B cell (primary cell): ENCODE measurements at regions not wholly inside any gene's neighbourhood (a gene's known extent, or its start where the extent isn't known, plus 50 kb on each side); places are given as distances from the start of the nearest gene placed in this dataset.

ENCODE experiments used
- EZH2 ChIP-seq: IDR thresholded peaks from 2 replicates; pipeline ENCODE4 v1.6.1; 2012; ENCODE audit warnings: borderline replicate concordance, low read depth, mild to moderate bottlenecking, moderate library complexity, low read length; ENCODE audit not compliant: insufficient read depth, poor library complexity, severe bottlenecking
- TF ChIP-seq, protein P1 (sequence below): fragments of 200-600 bp; IDR thresholded peaks from one replicate; pipeline ENCODE4 v1.8.0; 2022; ENCODE audit warnings: antibody characterized with exemption, mild to moderate bottlenecking

DNA sequence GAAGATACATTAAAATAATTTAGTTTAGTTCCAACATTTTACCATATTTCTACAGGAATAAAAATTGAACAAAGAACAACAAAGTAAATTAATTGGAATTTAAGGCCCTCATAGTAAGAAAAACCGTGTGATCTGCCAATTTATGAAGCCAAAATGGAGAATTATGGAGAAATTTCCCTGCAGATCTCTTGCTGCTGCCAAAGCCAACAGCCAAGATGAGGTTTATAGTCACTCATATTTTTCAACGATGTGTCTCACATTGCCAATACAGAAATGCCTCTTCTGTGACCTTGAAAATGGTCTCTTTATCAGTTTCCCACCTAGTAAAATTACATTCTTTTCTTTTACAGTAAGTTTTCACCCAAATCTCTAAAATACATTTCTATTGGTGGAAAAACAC is 317.2 kb upstream of the FIGN start:
- TF ChIP-seq, protein P1, sequence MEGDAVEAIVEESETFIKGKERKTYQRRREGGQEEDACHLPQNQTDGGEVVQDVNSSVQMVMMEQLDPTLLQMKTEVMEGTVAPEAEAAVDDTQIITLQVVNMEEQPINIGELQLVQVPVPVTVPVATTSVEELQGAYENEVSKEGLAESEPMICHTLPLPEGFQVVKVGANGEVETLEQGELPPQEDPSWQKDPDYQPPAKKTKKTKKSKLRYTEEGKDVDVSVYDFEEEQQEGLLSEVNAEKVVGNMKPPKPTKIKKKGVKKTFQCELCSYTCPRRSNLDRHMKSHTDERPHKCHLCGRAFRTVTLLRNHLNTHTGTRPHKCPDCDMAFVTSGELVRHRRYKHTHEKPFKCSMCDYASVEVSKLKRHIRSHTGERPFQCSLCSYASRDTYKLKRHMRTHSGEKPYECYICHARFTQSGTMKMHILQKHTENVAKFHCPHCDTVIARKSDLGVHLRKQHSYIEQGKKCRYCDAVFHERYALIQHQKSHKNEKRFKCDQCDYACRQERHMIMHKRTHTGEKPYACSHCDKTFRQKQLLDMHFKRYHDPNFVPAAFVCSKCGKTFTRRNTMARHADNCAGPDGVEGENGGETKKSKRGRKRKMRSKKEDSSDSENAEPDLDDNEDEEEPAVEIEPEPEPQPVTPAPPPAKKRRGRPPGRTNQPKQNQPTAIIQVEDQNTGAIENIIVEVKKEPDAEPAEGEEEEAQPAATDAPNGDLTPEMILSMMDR, result no peak
- TF ChIP-seq EZH2, result no peak
